K562 (cell line): ENCODE measurements at regions not wholly inside any gene's neighbourhood (a gene's known extent, or its start where the extent isn't known, plus 50 kb on each side); places are given as distances from the start of the nearest gene placed in this dataset.

Experiments used
- ATAC-seq: fragments of 200-7000 bp; cut with Tn5 transposase; 3 replicates; pipeline ENCODE4 v1.9.1; 2020; ENCODE audit warnings: moderate library complexity
- BruUV-seq: library from RNA; stranded (reverse); fragments of 400-500 nt; replicated peaks from 2 replicates; lab custom pipeline; 2021; lab: Mats Ljungman, UMichigan
- CTCF ChIA-PET: fragments of 300-600 bp; formaldehyde crosslinking; extraction: SDS; loops from one replicate; lab custom pipeline; 2021; ENCODE audit warnings: low intra/inter-chr PET ratio; lab: Yijun Ruan, JAX
- POLR2A ChIA-PET: fragments of 300-600, 350-650 bp; sonication (Branson Sonifier 250); formaldehyde crosslinking; extraction: SDS; loops from one replicate; lab custom pipeline; 2021; ENCODE audit warnings: antibody characterized with exemption, inconsistent platforms; lab: Yijun Ruan, JAX
- DNase-seq, 4 experiments: peaks; one replicate each; pipeline versions ENCODE4 v3.0.0 to v3.0.0-alpha.2; 2011 to 2018; ENCODE audit warnings: low spot score in 3 of 4, mixed read lengths in 3 of 4; ENCODE audit errors: extremely low read depth in 1 of 4
- FAIRE-seq: peaks from 2 replicates; lab custom pipeline; 2011; peaks lifted over from hg19 to GRCh38; lab: Jason Lieb, UNC
- H2AFZ ChIP-seq: 2 replicates; pipeline ENCODE4 v1.6.0; 2011; ENCODE audit warnings: low read depth, low read length, control low read depth, inconsistent platforms
- H3K27ac ChIP-seq: fragments of 200-600 bp; 3 replicates; pipeline ENCODE4 v1.8.0; 2011; ENCODE audit warnings: low read depth, mild to moderate bottlenecking, control low read depth, inconsistent platforms, low read length, moderate library complexity, mixed read lengths; ENCODE audit errors: extremely low read depth
- H3K27me3 ChIP-seq, 2 experiments: fragments of 300-600 bp in 1 of 2; 2 replicates in 1 of 2; 3 replicates in 1 of 2; pipeline versions ENCODE4 v1.6.0 to v1.8.0; 2011; ENCODE audit warnings: inconsistent platforms in 2 of 2, low read length in 2 of 2, mild to moderate bottlenecking in 1 of 2, mixed read lengths in 1 of 2, moderate library complexity in 1 of 2; ENCODE audit not compliant: control insufficient read depth in 2 of 2, insufficient read depth in 2 of 2
- H3K36me3 ChIP-seq: fragments of 300-600 bp; 3 replicates; pipeline ENCODE4 v1.8.0; 2011; ENCODE audit warnings: mild to moderate bottlenecking, low read length, inconsistent platforms; ENCODE audit not compliant: control insufficient read depth, insufficient read depth
- H3K4me1 ChIP-seq, 2 experiments: fragments of 200-600 bp in 1 of 2; replicated peaks in 1 of 2; 2 replicates in 1 of 2; 3 replicates in 1 of 2; pipeline versions ENCODE4 v1.5.1 to v1.8.0; 2011; ENCODE audit warnings: inconsistent platforms in 2 of 2, low read length in 2 of 2, mild to moderate bottlenecking in 1 of 2, mixed read lengths in 1 of 2, moderate library complexity in 1 of 2; ENCODE audit not compliant: control insufficient read depth in 2 of 2, insufficient read depth in 2 of 2
- H3K4me2 ChIP-seq: 2 replicates; pipeline ENCODE4 v1.6.1; 2011; ENCODE audit warnings: low read length, control low read depth, inconsistent platforms, mixed read lengths; ENCODE audit not compliant: insufficient read depth
- H3K4me3 ChIP-seq: fragments of 200-600 bp; sonication (generic), shearing (Covaris generic); 2 replicates; pipeline ENCODE4 v1.5.1; 2016; ENCODE audit warnings: control low read depth, inconsistent platforms
- H3K79me2 ChIP-seq: fragments of 200-600 bp; 3 replicates; pipeline ENCODE4 v1.8.0; 2011; ENCODE audit warnings: low read length, inconsistent platforms; ENCODE audit not compliant: control insufficient read depth, insufficient read depth
- H3K9ac ChIP-seq, 2 experiments: 2 replicates each; pipeline versions ENCODE4 v1.6.0 to v1.6.1; 2011; ENCODE audit warnings: low read depth in 2 of 2, low read length in 2 of 2, control low read depth in 1 of 2, inconsistent platforms in 1 of 2, mild to moderate bottlenecking in 1 of 2, mixed read lengths in 1 of 2; ENCODE audit not compliant: insufficient read depth in 1 of 2
- H3K9me1 ChIP-seq: one replicate; pipeline ENCODE4 v1.6.0; 2011; ENCODE audit warnings: inconsistent platforms, mild to moderate bottlenecking, low read length, moderate library complexity; ENCODE audit not compliant: control insufficient read depth, insufficient read depth
- H3K9me3 ChIP-seq: replicated peaks from 2 replicates; pipeline ENCODE4 v1.5.1; 2011; ENCODE audit warnings: low read depth, low read length, inconsistent platforms; ENCODE audit not compliant: control insufficient read depth, insufficient read depth
- H4K20me1 ChIP-seq: replicated peaks from 2 replicates; pipeline ENCODE4 v1.6.1; 2011; ENCODE audit warnings: low read length, inconsistent platforms, mixed read lengths; ENCODE audit not compliant: control insufficient read depth, insufficient read depth
- CSDE1 ChIP-seq, 2 experiments: fragments of 450-650 bp; IDR thresholded peaks; 2 replicates each; pipeline ENCODE4 v1.6.1; 2016; ENCODE audit warnings: mild to moderate bottlenecking in 1 of 2
- FOXM1 ChIP-seq, 2 experiments: fragments of 450-650 bp in 1 of 2; sonication (generic) in 1 of 2; formaldehyde crosslinking in 1 of 2; IDR thresholded peaks; 2 replicates each; pipeline versions ENCODE4 v1.6.1 to v1.9.0; 2017 to 2022; ENCODE audit warnings: low read depth in 2 of 2, mild to moderate bottlenecking in 2 of 2, missing genetic modification reagents in 1 of 2, moderate library complexity in 1 of 2
- HDAC8 ChIP-seq: fragments of 450-650 bp; IDR thresholded peaks from 2 replicates; pipeline ENCODE4 v1.6.1; 2016; ENCODE audit warnings: mild to moderate bottlenecking, missing genetic modification characterization, moderate library complexity, missing compliant biosample characterization
- HMGN3 ChIP-seq: IDR thresholded peaks from 2 replicates; pipeline ENCODE4 v1.6.1; 2011; ENCODE audit warnings: borderline replicate concordance, low read depth, mild to moderate bottlenecking, mixed read lengths, low read length; ENCODE audit not compliant: insufficient read length; ENCODE audit errors: extremely low read depth
- NFE2 ChIP-seq: IDR thresholded peaks from 2 replicates; pipeline ENCODE4 v1.6.1; 2014; ENCODE audit warnings: antibody characterized with exemption, low read depth
- POU5F1 ChIP-seq: fragments of 150-350 bp; IDR thresholded peaks from 2 replicates; pipeline ENCODE4 v1.6.1; 2014; ENCODE audit warnings: borderline replicate concordance, low read length, low read depth, mild to moderate bottlenecking; ENCODE audit not compliant: partially characterized antibody
- RAD21 ChIP-seq, 2 experiments: fragments of 250-450 bp in 1 of 2; fragments of 450-650 bp in 1 of 2; sonication (Bioruptor Pico) in 1 of 2; formaldehyde crosslinking in 1 of 2; IDR thresholded peaks in 1 of 2; conservative IDR thresholded peaks in 1 of 2; 2 replicates each; pipeline versions ENCODE4 v1.4.0 to v1.8.0; 2020 to 2022; ENCODE audit warnings: mild to moderate bottlenecking in 2 of 2, moderate library complexity in 1 of 2
- RBM17 ChIP-seq: fragments of 200-400 bp; formaldehyde crosslinking; IDR thresholded peaks from 2 replicates; pipeline ENCODE4 v1.6.1; 2017; ENCODE audit warnings: low read depth, mild to moderate bottlenecking, low read length, borderline replicate concordance
- SNIP1 ChIP-seq: fragments of 450-650 bp; IDR thresholded peaks from 2 replicates; pipeline ENCODE4 v1.7.1; 2017; ENCODE audit warnings: low read depth, mild to moderate bottlenecking
- TAF9B ChIP-seq: fragments of 450-650 bp; IDR thresholded peaks from 2 replicates; pipeline ENCODE4 v1.6.1; 2018; ENCODE audit warnings: mild to moderate bottlenecking; ENCODE audit not compliant: partially characterized antibody
- ZC3H11A ChIP-seq: IDR thresholded peaks from 2 replicates; pipeline ENCODE4 v1.6.1; 2012; ENCODE audit warnings: low read depth, low read length, improper control_type of control experiment
- ZC3H4 ChIP-seq: sonication (generic); formaldehyde crosslinking; IDR thresholded peaks from 2 replicates; pipeline ENCODE4 v1.9.0; 2021; ENCODE audit warnings: missing genetic modification reagents, borderline replicate concordance
- ZNF143 ChIP-seq: sonication (generic); formaldehyde crosslinking; IDR thresholded peaks from 2 replicates; pipeline ENCODE4 v1.9.0; 2022; ENCODE audit warnings: mild to moderate bottlenecking, missing genetic modification reagents
- ZNF311 ChIP-seq: fragments of 250-450 bp; sonication (Bioruptor Pico); IDR thresholded peaks from 2 replicates; pipeline ENCODE4 v1.4.0; 2020; ENCODE audit warnings: mild to moderate bottlenecking, moderate library complexity
- ZNF347 ChIP-seq: fragments of 450-650 bp; formaldehyde crosslinking; IDR thresholded peaks from 2 replicates; pipeline ENCODE4 v1.4.0; 2020; ENCODE audit warnings: low read depth, mild to moderate bottlenecking, moderate library complexity
- ZNF551 ChIP-seq: fragments of 250-450 bp; sonication (Bioruptor Pico); IDR thresholded peaks from 2 replicates; pipeline ENCODE4 v1.5.0; 2021; ENCODE audit warnings: mild to moderate bottlenecking, moderate library complexity
- ZNF561 ChIP-seq: fragments of 450-650 bp; formaldehyde crosslinking; conservative IDR thresholded peaks from 2 replicates; pipeline ENCODE4 v1.4.0; 2020; ENCODE audit warnings: mild to moderate bottlenecking, moderate library complexity
- ZNF707 ChIP-seq: fragments of 250-450 bp; sonication (Bioruptor Pico); conservative IDR thresholded peaks from 2 replicates; pipeline ENCODE4 v1.8.0; 2022; ENCODE audit warnings: inconsistent platforms, mild to moderate bottlenecking, moderate library complexity
- ZNF778 ChIP-seq: fragments of 450-650 bp; formaldehyde crosslinking; IDR thresholded peaks from 2 replicates; pipeline ENCODE4 v1.4.0; 2020; ENCODE audit warnings: mild to moderate bottlenecking, moderate library complexity
- ZNF830 ChIP-seq: fragments of 250-450 bp; sonication (Bioruptor Pico); IDR thresholded peaks from 2 replicates; pipeline ENCODE4 v1.5.0; 2021; ENCODE audit warnings: mild to moderate bottlenecking
- WGBS: fragments of 100-300 bp; shearing (Covaris generic); methylation state at CpG from one replicate; pipeline ENCODE4 v1.1.6; 2016; ENCODE audit warnings: low coverage, mixed read lengths; ENCODE audit not compliant: insufficient coverage; ENCODE audit errors: missing lambda C conversion rate; 5-methylcytosine and 5-hydroxymethylcytosine counted together
- in situ Hi-C: fragments of 300-500 bp; cut with MboI; formaldehyde crosslinking; loops from 4 replicates; pipeline ENCODE4 v1.15.0; 2018; ENCODE audit warnings: inconsistent platforms, mixed read lengths
- intact Hi-C: fragments of 100-400 bp; cut with micrococcal nuclease; formaldehyde crosslinking; loops from 2 replicates; pipeline ENCODE4 v1.14.2; 2022

DNA sequence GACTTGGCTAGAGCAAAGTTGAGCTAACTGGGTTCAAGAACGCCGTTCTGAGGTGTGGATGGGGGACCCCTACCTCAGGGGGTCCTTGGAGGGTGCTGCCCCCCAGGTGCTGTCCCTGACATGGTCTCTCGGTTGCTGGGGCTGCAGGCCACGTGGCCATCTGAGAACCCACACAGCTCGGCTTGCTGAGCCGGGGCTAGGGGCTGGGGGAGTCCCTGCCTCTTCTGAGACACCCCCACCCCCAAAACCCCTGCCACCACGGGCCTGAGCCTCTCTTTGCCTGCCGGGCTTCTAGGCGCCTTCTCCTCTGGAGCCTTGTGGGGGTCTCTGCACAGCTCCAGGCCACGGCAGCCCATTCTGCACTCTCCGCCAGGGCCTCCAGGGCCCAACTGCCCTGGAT is 52.0 kb upstream of the LAMA1 start:
- WGBS, result 2% methylated on average over 11 of the region's 11 CpGs
- no TSS peak for BruUV-seq
- POLR2A ChIA-PET, result no interaction called here
- DNase-seq (no peak), FAIRE-seq (no peak), ATAC-seq (no peak)
- CTCF ChIA-PET, result no interaction called here
- Histone ChIP-seq H2AFZ (no peak overlapping the region), H3K9me1 (peaks cover 3% of the 10 kb centered on the region), H3K36me3 (no peaks in the 10 kb centered on the region), H3K4me1 (no peaks in the 10 kb centered on the region), H3K79me2 (no peaks in the 10 kb centered on the region), H3K4me2 (no peak overlapping the region), H3K27me3 (peaks cover 10 to 22% of the 10 kb centered on the region in 2 experiments; a peak in 3 of 5 replicates), H3K9ac (no peak overlapping the region), H4K20me1 (no peaks in the 10 kb centered on the region), H3K4me3 (no peak overlapping the region)
- intact Hi-C loops (no loop called here), in situ Hi-C loops (no loop called here)
- no peak for TF ChIP-seq CSDE1 (IDR thresholded peaks at IDR 0.05)
- no peak for TF ChIP-seq ZC3H11A
- TF ChIP-seq ZNF778 (CRISPR knock-in tag), result no peak
- no peak for TF ChIP-seq ZNF830 (CRISPR knock-in tag)
- no peak for TF ChIP-seq ZC3H4
- TF ChIP-seq ZNF311, result no peak
- TF ChIP-seq RBM17, result no peak
- TF ChIP-seq, all 486 proteins: peak for 0
- H3K9me3 ChIP-seq, result no peaks in the 10 kb centered on the region
- no peak overlapping the region for H3K27ac ChIP-seq

DNA sequence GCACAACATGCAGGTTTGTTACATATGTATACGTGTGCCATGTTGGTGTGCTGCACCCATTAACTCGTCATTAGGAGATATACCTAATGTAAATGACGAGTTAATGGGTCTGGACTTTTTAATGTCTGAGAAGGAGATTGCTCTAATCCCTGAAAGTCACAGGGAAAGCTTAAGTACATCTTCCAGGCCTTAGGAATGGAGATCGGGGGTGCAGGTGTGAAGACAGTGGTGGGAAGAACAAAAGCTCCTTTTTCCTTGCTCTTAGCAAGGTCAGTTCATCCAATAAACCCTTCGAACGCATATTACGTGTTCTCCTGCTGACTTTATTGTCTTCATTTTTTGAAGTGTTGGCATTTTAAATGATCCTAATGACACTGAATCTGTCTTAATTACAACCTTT is 50.8 kb upstream of the LAMA1 start:
- no peak overlapping the region for H2AFZ ChIP-seq
- H3K79me2 ChIP-seq, result no peaks in the 10 kb centered on the region
- no peak overlapping the region for H3K4me2 ChIP-seq
- no peaks in the 10 kb centered on the region for H3K36me3 ChIP-seq
- BruUV-seq, result no TSS peak
- 0% methylated on average over 7 of the region's 7 CpGs for WGBS
- no peak overlapping the region for H3K4me3 ChIP-seq
- ATAC-seq, result no peak
- intact Hi-C loops (no loop called here), in situ Hi-C loops (no loop called here)
- H3K27me3 ChIP-seq, result peaks cover 8 to 18% of the 10 kb centered on the region in 2 experiments; a peak in 3 of 5 replicates
- no peak for DNase-seq
- CTCF ChIA-PET, result no interaction called here
- peaks cover 3% of the 10 kb centered on the region for H3K9me1 ChIP-seq
- POLR2A ChIA-PET, result no interaction called here
- FAIRE-seq, result no peak
- no peak overlapping the region for H3K27ac ChIP-seq
- H3K4me1 ChIP-seq, result no peaks in the 10 kb centered on the region
- no peak overlapping the region for H3K9ac ChIP-seq
- H4K20me1 ChIP-seq, result no peaks in the 10 kb centered on the region
- no peaks in the 10 kb centered on the region for H3K9me3 ChIP-seq
- TF ChIP-seq TAF9B (no peak), RAD21 (CRISPR knock-in tag; conservative IDR thresholded peaks at IDR 0.05 in 1 of 2, IDR thresholded peaks at IDR 0.05 in 1 of 2) (no peak), HMGN3 (no peak), HDAC8 (no peak), ZNF707 (CRISPR knock-in tag) (no peak), ZNF561 (no peak), ZNF551 (CRISPR knock-in tag) (no peak), NFE2 (no peak), ZNF143 (CRISPR knock-in tag) (no peak), ZNF347 (CRISPR knock-in tag) (no peak), ZNF830 (CRISPR knock-in tag) (no peak), POU5F1 (no peak), SNIP1 (no peak), FOXM1 (IDR thresholded peaks at IDR 0.05; ENCODE audit: low read depth) (no peak), FOXM1 (CRISPR knock-in tag; IDR thresholded peaks at IDR 0.05; ENCODE audit: low read depth) (no peak)
